K562 (cell line): ENCODE measurements at regions not wholly inside any gene's neighbourhood (a gene's known extent, or its start where the extent isn't known, plus 50 kb on each side); places are given as distances from the start of the nearest gene placed in this dataset.

Source experiments
- ATAC-seq: fragments of 200-7000 bp; cut with Tn5 transposase; 3 replicates; pipeline ENCODE4 v1.9.1; 2020; ENCODE audit warnings: moderate library complexity
- BruUV-seq: library from RNA; stranded (reverse); fragments of 400-500 nt; replicated peaks from 2 replicates; lab custom pipeline; 2021; lab: Mats Ljungman, UMichigan
- CTCF ChIA-PET: fragments of 300-600 bp; formaldehyde crosslinking; extraction: SDS; loops from one replicate; lab custom pipeline; 2021; ENCODE audit warnings: low intra/inter-chr PET ratio; lab: Yijun Ruan, JAX
- POLR2A ChIA-PET: fragments of 300-600, 350-650 bp; sonication (Branson Sonifier 250); formaldehyde crosslinking; extraction: SDS; loops from one replicate; lab custom pipeline; 2021; ENCODE audit warnings: antibody characterized with exemption, inconsistent platforms; lab: Yijun Ruan, JAX
- DNase-seq, 4 experiments: peaks; one replicate each; pipeline versions ENCODE4 v3.0.0 to v3.0.0-alpha.2; 2011 to 2018; ENCODE audit warnings: low spot score in 3 of 4, mixed read lengths in 3 of 4; ENCODE audit errors: extremely low read depth in 1 of 4
- FAIRE-seq: peaks from 2 replicates; lab custom pipeline; 2011; peaks lifted over from hg19 to GRCh38; lab: Jason Lieb, UNC
- H2AFZ ChIP-seq: 2 replicates; pipeline ENCODE4 v1.6.0; 2011; ENCODE audit warnings: low read depth, low read length, control low read depth, inconsistent platforms
- H3K27ac ChIP-seq: fragments of 200-600 bp; 3 replicates; pipeline ENCODE4 v1.8.0; 2011; ENCODE audit warnings: low read depth, mild to moderate bottlenecking, control low read depth, inconsistent platforms, low read length, moderate library complexity, mixed read lengths; ENCODE audit errors: extremely low read depth
- H3K27me3 ChIP-seq, 2 experiments: fragments of 300-600 bp in 1 of 2; 2 replicates in 1 of 2; 3 replicates in 1 of 2; pipeline versions ENCODE4 v1.6.0 to v1.8.0; 2011; ENCODE audit warnings: inconsistent platforms in 2 of 2, low read length in 2 of 2, mild to moderate bottlenecking in 1 of 2, mixed read lengths in 1 of 2, moderate library complexity in 1 of 2; ENCODE audit not compliant: control insufficient read depth in 2 of 2, insufficient read depth in 2 of 2
- H3K36me3 ChIP-seq: fragments of 300-600 bp; 3 replicates; pipeline ENCODE4 v1.8.0; 2011; ENCODE audit warnings: mild to moderate bottlenecking, low read length, inconsistent platforms; ENCODE audit not compliant: control insufficient read depth, insufficient read depth
- H3K4me1 ChIP-seq, 2 experiments: fragments of 200-600 bp in 1 of 2; replicated peaks in 1 of 2; 2 replicates in 1 of 2; 3 replicates in 1 of 2; pipeline versions ENCODE4 v1.5.1 to v1.8.0; 2011; ENCODE audit warnings: inconsistent platforms in 2 of 2, low read length in 2 of 2, mild to moderate bottlenecking in 1 of 2, mixed read lengths in 1 of 2, moderate library complexity in 1 of 2; ENCODE audit not compliant: control insufficient read depth in 2 of 2, insufficient read depth in 2 of 2
- H3K4me2 ChIP-seq: 2 replicates; pipeline ENCODE4 v1.6.1; 2011; ENCODE audit warnings: low read length, control low read depth, inconsistent platforms, mixed read lengths; ENCODE audit not compliant: insufficient read depth
- H3K4me3 ChIP-seq: fragments of 200-600 bp; sonication (generic), shearing (Covaris generic); 2 replicates; pipeline ENCODE4 v1.5.1; 2016; ENCODE audit warnings: control low read depth, inconsistent platforms
- H3K79me2 ChIP-seq: fragments of 200-600 bp; 3 replicates; pipeline ENCODE4 v1.8.0; 2011; ENCODE audit warnings: low read length, inconsistent platforms; ENCODE audit not compliant: control insufficient read depth, insufficient read depth
- H3K9ac ChIP-seq, 2 experiments: 2 replicates each; pipeline versions ENCODE4 v1.6.0 to v1.6.1; 2011; ENCODE audit warnings: low read depth in 2 of 2, low read length in 2 of 2, control low read depth in 1 of 2, inconsistent platforms in 1 of 2, mild to moderate bottlenecking in 1 of 2, mixed read lengths in 1 of 2; ENCODE audit not compliant: insufficient read depth in 1 of 2
- H3K9me1 ChIP-seq: one replicate; pipeline ENCODE4 v1.6.0; 2011; ENCODE audit warnings: inconsistent platforms, mild to moderate bottlenecking, low read length, moderate library complexity; ENCODE audit not compliant: control insufficient read depth, insufficient read depth
- H3K9me3 ChIP-seq: replicated peaks from 2 replicates; pipeline ENCODE4 v1.5.1; 2011; ENCODE audit warnings: low read depth, low read length, inconsistent platforms; ENCODE audit not compliant: control insufficient read depth, insufficient read depth
- H4K20me1 ChIP-seq: replicated peaks from 2 replicates; pipeline ENCODE4 v1.6.1; 2011; ENCODE audit warnings: low read length, inconsistent platforms, mixed read lengths; ENCODE audit not compliant: control insufficient read depth, insufficient read depth
- FOXO4 ChIP-seq: fragments of 450-650 bp; formaldehyde crosslinking; IDR thresholded peaks from 2 replicates; pipeline ENCODE4 v1.4.0; 2020; ENCODE audit warnings: mild to moderate bottlenecking, moderate library complexity
- GTF2A2 ChIP-seq: IDR thresholded peaks from 2 replicates; pipeline ENCODE4 v1.6.1; 2016; ENCODE audit warnings: mild to moderate bottlenecking, missing genetic modification characterization, missing compliant biosample characterization
- MGA ChIP-seq: fragments of 450-650 bp; IDR thresholded peaks from 2 replicates; pipeline ENCODE4 v1.6.1; 2016; ENCODE audit warnings: mild to moderate bottlenecking, moderate library complexity
- SFPQ ChIP-seq: fragments of 200-400 bp; formaldehyde crosslinking; IDR thresholded peaks from 2 replicates; pipeline ENCODE4 v1.6.1; 2017; ENCODE audit warnings: mild to moderate bottlenecking, low read depth, low read length, moderate library complexity
- ZBTB33 ChIP-seq: sonication (generic); formaldehyde crosslinking; IDR thresholded peaks from 2 replicates; pipeline ENCODE4 v1.8.1; 2023; ENCODE audit warnings: mild to moderate bottlenecking, missing genetic modification reagents
- WGBS: fragments of 100-300 bp; shearing (Covaris generic); methylation state at CpG from one replicate; pipeline ENCODE4 v1.1.6; 2016; ENCODE audit warnings: low coverage, mixed read lengths; ENCODE audit not compliant: insufficient coverage; ENCODE audit errors: missing lambda C conversion rate; 5-methylcytosine and 5-hydroxymethylcytosine counted together
- in situ Hi-C: fragments of 300-500 bp; cut with MboI; formaldehyde crosslinking; loops from 4 replicates; pipeline ENCODE4 v1.15.0; 2018; ENCODE audit warnings: inconsistent platforms, mixed read lengths
- intact Hi-C: fragments of 100-400 bp; cut with micrococcal nuclease; formaldehyde crosslinking; loops from 2 replicates; pipeline ENCODE4 v1.14.2; 2022

GRCh38 chr2:41326851-41327250 is 721.0 kb upstream of the PKDCC start:
- no peak for ATAC-seq
- H3K4me1 ChIP-seq: no peaks in the 10 kb centered on the region
- FAIRE-seq: no peak
- no peaks in the 10 kb centered on the region for H3K9me1 ChIP-seq
- in situ Hi-C loops (no loop called here), intact Hi-C loops (no loop called here)
- no peak overlapping the region for H3K4me3 ChIP-seq
- CTCF ChIA-PET: no interaction called here
- POLR2A ChIA-PET: no interaction called here
- no peak overlapping the region for H2AFZ ChIP-seq
- H3K27me3 ChIP-seq: no peaks in the 10 kb centered on the region
- DNase-seq: no peak
- H3K79me2 ChIP-seq: no peaks in the 10 kb centered on the region
- H3K27ac ChIP-seq: no peak overlapping the region
- H3K9me3 ChIP-seq: no peaks in the 10 kb centered on the region
- H3K36me3 ChIP-seq: no peaks in the 10 kb centered on the region
- no peak overlapping the region for H3K4me2 ChIP-seq
- H3K9ac ChIP-seq: no peak overlapping the region
- no TSS peak for BruUV-seq
- no peaks in the 10 kb centered on the region for H4K20me1 ChIP-seq
- 0% methylated on average over 2 of the region's 2 CpGs for WGBS
- TF ChIP-seq SFPQ (no peak), FOXO4 (CRISPR knock-in tag) (no peak), GTF2A2 (tag) (no peak), ZBTB33 (CRISPR knock-in tag) (no peak), MGA (no peak)
